OCI-LY7 (cell line): ENCODE measurements at regions not wholly inside any gene's neighbourhood (a gene's known extent, or its start where the extent isn't known, plus 50 kb on each side); places are given as distances from the start of the nearest gene placed in this dataset.

Experiments
- BruUV-seq: library from RNA; stranded (reverse); fragments of 400-500 nt; replicated peaks from 2 replicates; lab custom pipeline; 2021; lab: Mats Ljungman, UMichigan
- CTCF ChIA-PET: fragments of 300-600 bp; sonication (Branson Sonifier 250); formaldehyde crosslinking; loops from one replicate; lab custom pipeline; 2022; ENCODE audit warnings: antibody characterized with exemption; ENCODE audit not compliant: unreplicated experiment; lab: Charles Lee
- POLR2A ChIA-PET: fragments of 300-600 bp; sonication (Branson Sonifier 250); formaldehyde crosslinking; loops from one replicate; lab custom pipeline; 2022; ENCODE audit warnings: antibody characterized with exemption; lab: Charles Lee
- DNase-seq: peaks from one replicate; pipeline ENCODE4 v3.0.0-alpha.2; 2015; ENCODE audit warnings: low spot score
- H2AFZ ChIP-seq: fragments of 200-600 bp; sonication (generic), shearing (Covaris generic); 2 replicates; pipeline ENCODE4 v1.6.1; 2014; ENCODE audit warnings: mild to moderate bottlenecking, antibody characterized with exemption, low read length, moderate library complexity
- H3K27ac ChIP-seq: fragments of 200-600 bp; sonication (generic); 2 replicates; pipeline ENCODE4 v1.5.1; 2014; ENCODE audit warnings: mixed run types, low read depth, mild to moderate bottlenecking, moderate library complexity, low read length, inconsistent platforms; ENCODE audit not compliant: poor library complexity, severe bottlenecking
- H3K36me3 ChIP-seq: fragments of 200-600 bp; sonication (generic); 2 replicates; pipeline ENCODE4 v1.6.1; 2014; ENCODE audit warnings: mild to moderate bottlenecking, antibody characterized with exemption, low read length, moderate library complexity, mixed read lengths; ENCODE audit not compliant: insufficient read depth
- H3K4me1 ChIP-seq: fragments of 200-600 bp; sonication (generic); 2 replicates; pipeline ENCODE4 v1.5.1; 2014; ENCODE audit warnings: mild to moderate bottlenecking, low read length; ENCODE audit not compliant: insufficient read depth, poor library complexity, severe bottlenecking
- H3K4me2 ChIP-seq: fragments of 200-600 bp; sonication (generic); 2 replicates; pipeline ENCODE4 v1.6.1; 2014; ENCODE audit warnings: mild to moderate bottlenecking, low read length
- H3K4me3 ChIP-seq: fragments of 200-600 bp; sonication (generic); 2 replicates; pipeline ENCODE4 v1.5.1; 2014; ENCODE audit warnings: mild to moderate bottlenecking, low read depth, low read length; ENCODE audit not compliant: poor library complexity, severe bottlenecking
- H3K79me2 ChIP-seq: fragments of 200-600 bp; sonication (generic); 2 replicates; pipeline ENCODE4 v1.6.1; 2016; ENCODE audit warnings: low read depth, mild to moderate bottlenecking, low read length, moderate library complexity, mixed read lengths; ENCODE audit not compliant: insufficient read depth
- H3K9me2 ChIP-seq: fragments of 200-600 bp; sonication (generic); 2 replicates; pipeline ENCODE4 v1.6.1; 2016; ENCODE audit warnings: mild to moderate bottlenecking, low read length, mixed read lengths; ENCODE audit not compliant: insufficient read depth
- H3K9me3 ChIP-seq: fragments of 200-600 bp; sonication (generic); 2 replicates; pipeline ENCODE4 v1.6.1; 2014; ENCODE audit warnings: mild to moderate bottlenecking, mixed run types, low read length, mixed read lengths
- H4K20me1 ChIP-seq: fragments of 200-600 bp; sonication (generic); 2 replicates; pipeline ENCODE4 v1.6.1; 2014; ENCODE audit warnings: mild to moderate bottlenecking, antibody characterized with exemption, low read length, moderate library complexity, mixed read lengths; ENCODE audit not compliant: insufficient read depth
- CTCF ChIP-seq: fragments of 200-600 bp; sonication (generic); conservative IDR thresholded peaks from 2 replicates; pipeline ENCODE4 v1.5.1; 2014; ENCODE audit warnings: mild to moderate bottlenecking, antibody characterized with exemption, low read length, moderate library complexity, mixed read lengths
- EZH2phosphoT487 ChIP-seq: fragments of 200-600 bp; sonication (generic); IDR thresholded peaks from 2 replicates; pipeline ENCODE4 v1.6.1; 2018; ENCODE audit warnings: low read depth, borderline replicate concordance, mild to moderate bottlenecking, mixed run types, antibody characterized with exemption, low read length, moderate library complexity, mixed read lengths
- intact Hi-C: fragments of 100-400 bp; cut with micrococcal nuclease; formaldehyde crosslinking; loops from one replicate; pipeline ENCODE4 v1.10.0; 2022; ENCODE audit not compliant: unreplicated experiment

DNA sequence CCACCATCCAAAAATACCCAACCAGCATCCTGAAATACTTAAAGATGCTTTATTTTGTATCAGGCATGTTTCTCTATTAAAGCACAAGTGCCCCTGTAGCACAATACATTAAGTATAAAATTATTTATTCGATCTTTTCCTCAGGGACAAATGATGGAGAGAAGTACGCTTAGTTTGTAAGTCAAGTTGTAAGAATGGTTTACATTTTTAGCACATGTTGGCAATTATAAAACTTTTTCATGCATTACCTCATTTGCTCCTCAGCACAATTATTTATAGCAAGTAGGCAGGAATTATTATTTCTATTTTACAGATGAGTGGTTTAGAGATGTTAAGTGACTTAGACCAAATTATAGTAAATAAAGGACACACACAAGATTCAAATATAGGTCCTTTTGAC, 232.6 kb upstream of the HTR2A start:
- no peaks in the 10 kb centered on the region for H3K4me1 ChIP-seq
- DNase-seq, result no peak
- H3K36me3 ChIP-seq, result no peaks in the 10 kb centered on the region
- intact Hi-C loops, result no loop called here
- H3K9me2 ChIP-seq, result no peaks in the 10 kb centered on the region
- H3K4me2 ChIP-seq, result no peak overlapping the region
- BruUV-seq, result no TSS peak
- H2AFZ ChIP-seq, result no peak overlapping the region
- CTCF ChIA-PET, result no interaction called here
- no peak for TF ChIP-seq CTCF
- TF ChIP-seq EZH2phosphoT487, result no peak
- no peaks in the 10 kb centered on the region for H3K9me3 ChIP-seq
- H3K4me3 ChIP-seq, result no peak overlapping the region
- H3K79me2 ChIP-seq, result no peaks in the 10 kb centered on the region
- no peaks in the 10 kb centered on the region for H4K20me1 ChIP-seq
- POLR2A ChIA-PET, result no interaction called here
- no peak overlapping the region for H3K27ac ChIP-seq

DNA sequence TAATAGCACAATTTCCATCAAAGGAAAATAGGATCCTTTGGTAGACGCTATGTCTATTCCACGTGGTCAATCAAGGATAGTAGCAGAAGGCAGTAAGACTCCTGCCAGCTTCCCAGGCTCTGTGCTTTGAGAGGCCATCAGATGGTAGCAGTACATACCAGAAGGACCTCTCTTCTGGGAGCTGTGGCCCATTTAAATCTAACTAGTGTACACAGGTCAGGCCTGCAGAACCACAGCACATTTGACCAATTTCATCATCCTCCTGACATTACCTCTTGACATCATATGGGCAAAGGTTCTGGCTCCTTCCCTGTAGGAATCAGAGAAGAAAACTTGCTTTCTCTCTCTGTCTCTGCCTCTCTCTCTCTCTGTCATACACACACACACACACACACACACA, 229.6 kb upstream of the HTR2A start:
- Histone ChIP-seq H4K20me1 (no peaks in the 10 kb centered on the region), H3K36me3 (no peaks in the 10 kb centered on the region), H3K9me2 (no peaks in the 10 kb centered on the region), H3K4me3 (no peak overlapping the region), H3K4me2 (no peak overlapping the region), H3K9me3 (no peaks in the 10 kb centered on the region), H3K79me2 (no peaks in the 10 kb centered on the region), H3K4me1 (no peaks in the 10 kb centered on the region), H2AFZ (no peak overlapping the region), H3K27ac (no peak overlapping the region)
- POLR2A ChIA-PET, result interaction anchor here (1.2 kb wide), 1 partner anchor 22 kb away, joined by 3 read pairs; no protein-coding TSS in a partner anchor
- no TSS peak for BruUV-seq
- DNase-seq, result no peak
- TF ChIP-seq CTCF, result no peak
- no peak for TF ChIP-seq EZH2phosphoT487
- intact Hi-C loops, result no loop called here
- CTCF ChIA-PET, result no interaction called here

GRCh38 chr13:47121092-47121763, 224.4 kb upstream of the HTR2A start:
- Histone ChIP-seq H3K27ac (no peak overlapping the region), H3K79me2 (no peaks in the 10 kb centered on the region), H3K36me3 (no peaks in the 10 kb centered on the region), H3K4me1 (no peaks in the 10 kb centered on the region), H4K20me1 (no peaks in the 10 kb centered on the region), H3K4me2 (no peak overlapping the region), H2AFZ (no peak overlapping the region), H3K9me2 (no peaks in the 10 kb centered on the region), H3K9me3 (no peaks in the 10 kb centered on the region), H3K4me3 (no peak overlapping the region)
- ChIA-PET CTCF (no interaction called here), POLR2A (interaction anchor here (0.6 kb wide), 1 partner anchor 806 kb away, joined by 4 read pairs; no protein-coding TSS in a partner anchor)
- TF ChIP-seq CTCF (no peak), EZH2phosphoT487 (no peak)
- no TSS peak for BruUV-seq
- no peak for DNase-seq
- intact Hi-C loops, result no loop called here
